ENCODE measurements at regions not wholly inside any gene's neighbourhood (a gene's known extent, or its start where the extent isn't known, plus 50 kb on each side); places are given as distances from the start of the nearest gene placed in this dataset.
"Not testable (repeated sequence)": the region's sequence is repeated elsewhere in the genome, so short reads cannot be mapped to it uniquely, and the experiment has no call there.

DNA sequence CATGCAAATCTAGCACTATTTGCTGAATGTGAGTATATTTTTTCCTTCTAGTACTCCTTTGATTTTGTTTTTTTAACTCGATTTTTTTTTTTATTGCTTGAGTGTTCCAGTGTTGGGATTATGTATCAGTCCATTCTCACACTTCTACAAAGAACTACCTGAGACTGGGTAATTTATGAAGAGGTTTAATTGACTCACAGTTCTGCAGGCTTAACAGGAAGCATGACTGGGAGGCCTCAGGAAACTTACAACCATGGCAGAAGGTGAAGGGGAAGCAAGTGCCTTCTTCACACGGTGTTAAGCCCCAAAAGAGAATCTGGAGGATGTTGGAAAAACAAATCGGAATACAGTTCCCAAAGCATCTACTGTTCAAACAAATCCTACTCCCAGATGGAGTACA is 69.1 kb downstream of the ZNF518B start:
- DNase-seq, result not testable (repeated sequence)

DNA sequence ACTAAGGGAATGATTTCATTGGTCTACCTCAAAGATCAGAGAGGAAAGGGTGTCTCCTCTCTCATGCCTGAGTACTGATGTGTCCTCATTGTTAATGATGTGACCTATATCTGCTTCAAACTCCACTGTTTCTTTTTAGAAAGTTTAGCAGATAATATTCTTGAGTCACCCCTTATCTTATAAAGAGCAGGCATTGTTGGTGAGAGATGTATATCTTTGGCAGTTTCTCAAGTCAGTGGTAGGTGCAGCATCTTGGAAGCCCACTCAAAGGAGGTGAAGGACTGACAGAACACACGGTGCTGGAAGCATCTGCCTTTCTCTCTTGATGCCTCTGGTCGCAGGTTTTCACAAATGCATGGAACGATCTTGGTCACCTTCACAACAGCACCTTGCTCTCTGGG is 71.2 kb downstream of the ZNF518B start:
- DNase-seq, result no peak

DNA sequence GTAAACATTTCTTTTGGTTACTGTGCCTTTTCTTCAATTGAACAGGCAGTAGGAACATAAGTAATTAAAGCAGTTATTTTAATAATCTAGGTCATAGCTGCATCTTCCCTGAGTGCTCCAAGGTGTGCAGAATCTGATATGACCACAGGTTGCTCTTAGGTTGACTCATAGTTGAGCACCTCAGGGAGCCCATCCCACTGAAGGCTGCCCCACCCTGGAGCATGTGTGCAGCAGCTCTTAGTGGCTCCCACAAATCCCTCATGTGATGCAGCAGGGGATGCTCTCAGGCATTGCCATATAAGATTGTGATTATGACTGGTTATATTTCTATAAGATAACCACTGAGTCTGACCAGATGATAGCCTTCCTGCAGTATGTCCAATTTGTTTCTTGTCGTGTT is 72.3 kb downstream of the ZNF518B start:
- DNase-seq, result no peak

DNA sequence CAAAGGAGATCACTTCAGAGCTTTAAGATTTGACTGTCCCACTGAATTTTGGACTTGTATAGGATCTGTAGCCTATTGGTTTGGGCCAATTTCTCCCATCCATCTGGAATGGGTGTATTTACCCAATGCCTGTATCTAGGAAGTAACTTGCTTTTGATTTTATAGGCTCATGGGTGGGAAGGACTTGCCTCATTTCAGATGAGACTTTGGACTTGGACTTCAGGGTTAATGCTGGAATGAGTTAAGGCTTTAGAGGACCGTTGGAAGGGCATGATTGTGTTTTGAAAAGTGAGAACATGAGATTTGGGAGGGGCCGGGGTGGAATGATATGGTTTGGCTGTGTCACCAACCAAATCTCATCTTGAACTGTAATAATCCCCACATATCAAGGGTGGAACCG is 73.8 kb downstream of the ZNF518B start:
- DNase-seq, result no peak

DNA sequence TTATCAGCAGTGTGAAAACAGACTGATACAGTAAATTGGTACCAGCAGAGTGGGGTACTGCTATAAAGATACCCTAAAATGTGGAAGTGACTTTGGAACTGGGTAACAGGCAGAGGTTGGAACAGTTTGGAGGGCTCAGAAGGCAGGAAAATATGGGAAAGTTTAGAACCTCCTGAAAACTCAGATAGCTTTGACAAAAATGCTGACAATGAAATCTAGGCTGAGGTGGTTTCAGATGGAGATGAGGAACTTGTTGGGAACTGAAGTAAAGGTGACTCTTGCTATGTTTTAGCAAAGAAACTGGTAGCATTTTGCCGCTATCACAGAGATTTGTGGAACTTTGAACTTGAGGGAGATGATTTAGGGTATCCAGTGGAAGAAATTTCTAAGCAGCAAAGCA is 75.1 kb downstream of the ZNF518B start:
- DNase-seq, result not testable (repeated sequence)

DNA sequence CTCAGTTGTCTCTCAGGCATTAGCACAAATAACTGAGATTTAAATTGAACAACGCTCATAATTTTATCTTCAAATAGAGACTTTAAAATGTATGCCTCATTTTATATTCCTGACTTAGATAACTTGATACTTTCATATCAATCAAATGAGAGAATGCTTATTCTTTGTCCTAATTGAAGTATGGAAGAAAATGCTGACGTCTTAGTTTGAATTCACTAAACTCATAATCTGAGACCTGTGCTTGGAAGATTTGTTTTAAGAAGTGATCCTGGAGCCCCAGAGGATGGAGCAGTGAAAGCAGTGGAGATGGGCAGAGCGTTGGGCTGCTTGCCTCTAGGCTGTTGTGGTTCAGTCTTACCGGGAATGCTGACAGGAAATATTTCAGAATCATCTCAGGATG is 76.1 kb downstream of the ZNF518B start:
- DNase-seq, result no peak

DNA sequence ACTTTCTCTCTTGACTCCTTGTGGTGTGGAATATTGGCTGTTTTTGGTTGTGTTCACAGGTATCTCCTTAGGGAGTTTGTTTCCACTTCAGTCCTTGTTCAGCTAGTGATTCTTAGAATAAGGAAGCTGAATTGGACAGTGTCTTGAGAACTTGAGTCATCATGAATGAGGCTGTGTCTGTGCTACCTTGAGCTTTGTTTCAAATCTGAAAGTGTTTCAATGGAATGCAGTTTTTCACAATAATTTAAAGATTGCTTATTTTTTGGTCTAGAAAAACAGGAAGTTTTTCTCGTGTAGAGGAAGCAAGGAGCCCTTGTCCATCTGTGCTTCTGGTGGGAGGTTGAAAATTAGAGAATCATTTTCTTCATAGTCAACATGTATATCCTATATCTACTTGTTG is 76.5 kb downstream of the ZNF518B start:
- DNase-seq, result no peak

DNA sequence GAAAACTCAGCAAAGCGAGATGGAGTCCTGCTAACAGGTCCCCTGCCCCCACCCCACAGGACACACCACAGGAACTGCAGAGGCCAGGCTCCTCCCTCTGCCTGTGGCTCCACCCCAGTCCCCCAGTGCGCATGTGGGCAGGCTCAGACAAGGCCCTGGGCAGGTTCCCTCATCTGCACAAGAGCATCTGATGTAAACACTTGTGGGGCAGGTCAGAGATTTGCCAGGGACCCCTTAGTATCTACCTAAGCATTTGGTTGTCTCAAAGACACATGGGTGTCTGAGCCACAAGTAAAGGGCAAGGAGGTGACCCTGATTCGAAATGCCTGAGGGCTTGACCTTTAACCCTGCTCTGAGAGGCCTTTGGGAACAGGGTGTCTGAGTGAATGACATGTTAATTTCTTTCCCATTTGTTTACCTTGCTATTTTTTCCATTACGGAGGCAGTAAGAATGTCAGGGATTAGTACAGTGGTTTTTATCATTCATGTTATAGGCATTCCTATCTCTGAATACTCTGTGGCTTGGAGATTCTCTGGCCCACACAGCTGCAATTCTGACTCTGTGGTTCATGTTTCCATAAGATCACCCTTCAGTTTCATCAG is 85.3 kb downstream of the ZNF518B start:
- DNase-seq, result no peak

DNA sequence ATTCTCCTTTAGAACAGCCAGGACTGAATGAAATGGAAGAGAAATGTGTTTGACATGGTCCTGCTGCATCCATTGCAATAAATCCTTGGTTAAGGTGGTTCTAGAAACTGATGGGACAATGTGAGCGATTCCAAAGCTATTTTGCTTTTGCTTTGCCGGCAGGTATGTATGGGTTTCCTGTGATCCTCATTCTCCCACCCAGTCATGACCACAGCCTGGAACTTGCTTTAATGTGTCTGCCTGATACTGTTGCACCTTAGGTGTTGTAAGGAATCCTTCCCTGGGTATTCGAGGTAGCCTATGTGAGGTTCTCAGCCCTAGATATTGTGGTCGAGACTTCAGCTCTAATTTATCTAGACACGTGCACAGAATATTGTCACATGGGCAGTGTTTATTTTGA is 86.1 kb downstream of the ZNF518B start:
- no peak for DNase-seq

DNA sequence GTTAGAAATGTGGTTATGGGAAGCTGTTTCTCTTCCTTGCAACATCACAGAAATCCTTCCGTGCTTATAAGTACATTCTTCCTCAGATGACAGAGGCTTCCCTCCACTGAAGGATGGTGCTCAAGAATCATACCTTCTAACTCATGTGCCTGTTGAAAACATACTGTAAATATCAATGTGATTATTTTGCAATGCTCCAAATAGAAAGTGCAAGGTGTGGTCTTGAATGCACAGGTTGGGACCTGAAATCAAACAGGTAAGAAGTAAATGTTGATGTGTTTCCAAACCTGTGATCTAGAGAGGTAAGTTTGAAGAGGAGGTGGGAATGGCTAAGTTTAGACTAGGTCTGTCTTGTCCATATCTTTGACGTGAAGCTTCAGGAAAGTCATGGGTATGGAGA is 87.7 kb downstream of the ZNF518B start:
- no peak for DNase-seq

DNA sequence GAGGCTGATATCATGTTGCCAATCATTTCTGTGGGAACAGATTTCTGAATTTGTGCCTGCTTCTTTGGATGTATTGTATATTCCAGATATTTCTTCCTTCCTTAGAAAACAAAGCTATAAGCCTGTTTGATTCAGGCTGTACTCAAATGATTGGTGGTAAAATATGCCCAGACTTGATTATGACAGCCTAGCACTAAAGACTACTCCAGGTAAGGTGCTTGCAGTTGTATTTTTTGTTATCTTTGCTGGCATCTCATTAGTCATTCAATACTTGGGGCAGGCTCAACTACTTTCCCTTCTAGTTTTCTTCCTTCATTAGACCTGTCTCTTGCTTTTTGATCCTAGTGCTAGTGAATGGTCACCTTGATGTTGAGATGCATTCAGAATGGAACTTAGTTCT is 90.6 kb downstream of the ZNF518B start:
- DNase-seq, result no peak

DNA sequence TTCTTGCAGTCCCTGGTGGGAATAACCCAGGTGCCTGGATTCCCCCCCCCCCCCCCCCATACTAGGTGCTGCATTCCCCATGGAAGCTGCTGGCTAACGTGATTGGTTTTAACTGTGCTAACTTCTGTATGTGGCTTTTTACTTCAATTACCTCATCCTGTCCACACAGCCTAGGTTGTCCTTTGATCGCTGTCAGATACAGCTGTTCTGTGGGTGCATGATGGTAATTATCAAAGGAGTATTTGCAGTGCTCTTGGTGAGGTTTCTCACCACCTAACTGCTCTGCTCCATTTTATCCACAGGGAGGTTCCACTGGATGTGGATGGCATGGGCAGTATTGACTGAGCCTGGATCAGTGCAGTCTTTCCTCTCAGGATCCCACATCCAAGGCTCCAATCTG is 93.0 kb downstream of the ZNF518B start:
- no peak for DNase-seq

DNA sequence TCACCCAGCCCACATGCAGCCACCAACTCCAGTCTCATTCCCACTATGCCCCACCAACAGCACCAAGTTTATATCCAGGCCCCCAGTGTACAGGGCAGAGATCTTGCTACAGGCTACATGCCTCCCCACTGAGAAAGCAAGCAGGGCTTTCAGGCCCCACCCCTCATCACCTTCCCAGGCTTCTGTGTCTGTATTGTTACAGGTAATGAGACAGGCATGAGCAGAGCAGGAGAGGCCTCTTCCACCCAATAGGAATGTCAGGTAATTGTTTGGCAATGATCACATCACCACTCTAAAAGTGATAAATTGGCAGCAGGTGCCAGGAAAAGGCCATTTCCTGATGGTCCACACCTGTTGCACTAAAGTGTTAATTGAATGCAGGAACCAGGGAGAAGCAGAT is 102.5 kb downstream of the ZNF518B start:
- no peak for DNase-seq

DNA sequence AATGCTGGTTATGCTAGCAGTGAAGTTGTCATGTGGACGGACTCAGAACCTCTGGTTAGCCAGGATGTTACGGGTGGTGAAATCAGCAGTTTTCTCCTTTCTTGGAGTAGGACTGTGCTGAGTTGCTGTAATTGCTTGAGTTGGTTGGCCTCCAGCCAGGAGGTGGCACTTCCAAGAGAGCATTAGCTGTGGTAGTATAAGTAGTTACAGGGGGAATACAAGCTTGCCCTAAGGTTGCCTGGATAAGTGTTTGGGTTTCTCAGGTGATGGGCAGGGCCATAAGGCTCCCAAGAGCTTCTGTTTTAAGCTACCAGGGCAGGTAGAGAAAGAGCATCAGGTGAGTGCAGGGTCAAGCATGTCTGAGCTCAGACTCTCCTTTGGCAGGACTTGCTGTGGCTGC is 103.0 kb downstream of the ZNF518B start:
- no peak for DNase-seq

DNA sequence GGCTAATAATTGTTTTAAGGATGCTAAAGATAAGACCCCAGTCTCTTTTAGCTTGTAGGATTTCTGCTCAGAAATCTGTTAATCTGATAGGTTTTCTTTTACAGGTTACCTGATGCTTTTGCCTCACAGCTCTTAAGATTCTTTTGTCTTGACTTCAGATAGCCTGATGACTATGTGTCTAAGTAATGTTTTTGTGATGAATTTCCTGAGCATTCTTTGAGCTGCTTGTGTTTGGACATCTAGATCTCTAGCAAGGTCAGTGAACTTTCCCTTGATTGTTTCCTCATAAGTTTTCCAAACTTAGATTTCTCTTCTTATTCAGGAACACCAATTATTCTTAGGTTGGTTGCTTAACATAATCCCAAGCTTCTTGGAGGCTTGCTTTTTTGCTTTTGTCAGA is 104.1 kb downstream of the ZNF518B start:
- no peak for DNase-seq

DNA sequence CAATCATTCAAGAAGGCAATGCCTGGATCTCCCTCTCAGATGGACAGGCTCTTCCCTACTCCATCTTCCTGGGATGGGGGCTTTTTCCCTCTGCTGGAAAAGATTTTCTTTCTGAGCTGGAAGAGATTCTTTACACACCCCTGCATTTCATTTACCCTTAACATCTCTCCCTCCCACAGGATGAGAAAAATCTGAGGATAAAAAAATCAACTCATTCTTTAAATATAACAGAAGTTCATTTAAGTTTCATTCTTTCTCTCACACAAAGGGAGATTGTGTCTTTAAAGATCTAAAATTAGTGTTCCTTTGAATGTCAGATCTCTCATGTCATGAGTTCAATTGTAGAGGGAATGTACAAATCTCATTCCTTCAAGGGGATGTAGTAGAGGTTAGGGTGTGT is 109.0 kb downstream of the ZNF518B start:
- DNase-seq, result no peak

DNA sequence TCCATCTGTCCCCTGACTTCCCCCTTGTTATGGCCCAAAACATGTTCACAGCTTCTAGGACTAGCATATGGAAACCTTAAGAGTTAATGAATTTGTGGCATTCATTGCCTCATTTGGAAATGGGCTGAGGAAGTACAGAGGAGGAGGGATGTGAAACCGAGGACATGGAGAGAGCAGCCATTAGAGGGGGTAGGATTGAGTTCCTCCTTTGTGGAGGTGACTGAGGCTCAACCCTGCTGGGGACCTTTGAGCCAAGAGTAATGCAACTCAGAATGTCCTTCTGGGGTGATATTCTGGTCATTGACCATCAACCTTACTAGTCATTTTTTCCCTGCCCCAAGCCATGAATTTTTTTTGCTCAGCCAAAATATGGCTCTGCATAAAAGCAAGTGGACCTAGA is 109.4 kb downstream of the ZNF518B start:
- DNase-seq, result no peak

DNA sequence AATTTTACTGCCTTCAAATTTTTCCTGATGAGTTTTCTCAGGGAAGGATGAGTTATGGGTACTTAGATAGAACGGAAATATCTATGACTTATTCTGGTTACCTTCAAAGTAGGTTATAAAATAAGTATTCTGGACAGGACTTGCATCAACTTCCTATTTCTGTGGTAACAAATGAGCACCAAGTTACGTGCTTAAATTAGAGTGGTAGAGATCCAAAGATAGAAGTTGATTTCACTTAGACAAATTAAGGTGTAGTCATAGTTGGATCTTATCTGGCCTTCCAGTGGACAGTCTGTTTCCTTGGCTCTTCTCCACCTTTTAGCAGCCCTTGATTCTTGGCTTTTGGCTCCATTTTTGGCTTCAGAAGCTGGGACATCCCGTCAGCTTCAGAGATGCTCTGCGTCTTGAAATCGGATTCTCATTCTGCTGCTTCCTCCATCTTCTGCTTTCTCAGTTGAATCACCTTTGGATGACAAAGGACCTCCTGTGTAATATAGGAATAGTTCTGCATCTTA is 109.9 kb downstream of the ZNF518B start:
- DNase-seq, result no peak

DNA sequence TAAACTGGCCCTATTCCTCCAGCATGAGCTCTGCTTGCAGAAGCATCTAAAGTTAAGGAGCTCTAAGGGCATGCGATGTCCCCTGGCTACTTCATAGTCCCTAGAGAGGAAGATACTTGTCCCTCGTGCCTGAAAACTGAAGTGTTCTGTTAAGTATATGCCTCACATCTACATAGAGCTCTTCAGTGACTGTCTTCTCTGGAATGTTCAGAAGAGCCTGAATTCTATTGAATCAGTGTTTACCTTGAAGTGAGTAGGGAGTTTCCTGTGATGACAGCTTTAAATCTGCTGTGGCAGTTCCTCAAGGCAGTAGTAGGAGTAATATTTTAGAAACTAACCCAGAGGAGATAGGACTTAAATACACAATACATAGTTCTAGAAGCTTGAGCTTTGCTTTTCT is 111.2 kb downstream of the ZNF518B start:
- DNase-seq, result no peak

DNA sequence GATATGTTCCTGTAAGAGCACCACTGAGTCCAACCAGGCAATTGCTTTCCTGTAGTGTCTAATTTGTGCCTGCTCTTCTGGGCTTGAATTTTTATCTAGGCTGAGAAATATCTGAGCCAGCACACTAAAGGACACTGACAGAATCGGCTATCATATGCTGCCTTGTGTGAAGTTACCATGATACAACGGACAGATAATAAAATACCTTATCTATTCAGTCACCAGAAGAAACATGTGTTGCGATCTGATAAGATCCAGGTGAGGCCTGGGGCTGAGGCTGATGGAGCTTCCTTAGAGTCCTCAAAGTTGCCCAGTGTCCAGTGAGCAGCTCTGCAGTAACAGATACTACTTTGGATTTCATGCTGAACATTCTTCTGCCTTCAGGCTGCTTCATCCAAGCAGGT is 111.8 kb downstream of the ZNF518B start:
- DNase-seq, result no peak

DNA sequence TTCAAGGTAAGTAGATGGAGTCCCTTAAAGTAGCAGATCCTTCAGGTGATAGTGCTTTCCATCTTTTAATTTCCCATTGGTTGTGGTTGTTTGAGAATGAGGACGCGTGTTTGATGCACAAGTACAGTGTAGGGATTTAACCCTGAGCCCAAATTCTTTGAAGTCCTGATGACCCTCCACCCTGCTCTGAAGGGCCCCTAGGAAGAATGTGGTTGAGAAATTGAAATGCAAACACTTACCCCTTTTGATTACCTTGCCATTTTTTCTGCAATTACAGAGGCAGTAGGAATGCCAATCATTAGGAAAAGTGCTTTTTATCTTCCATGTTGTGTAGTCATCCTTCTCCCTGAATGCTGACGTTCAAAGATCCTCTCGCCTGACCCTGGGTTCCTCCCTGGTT is 112.4 kb downstream of the ZNF518B start:
- no peak for DNase-seq

DNA sequence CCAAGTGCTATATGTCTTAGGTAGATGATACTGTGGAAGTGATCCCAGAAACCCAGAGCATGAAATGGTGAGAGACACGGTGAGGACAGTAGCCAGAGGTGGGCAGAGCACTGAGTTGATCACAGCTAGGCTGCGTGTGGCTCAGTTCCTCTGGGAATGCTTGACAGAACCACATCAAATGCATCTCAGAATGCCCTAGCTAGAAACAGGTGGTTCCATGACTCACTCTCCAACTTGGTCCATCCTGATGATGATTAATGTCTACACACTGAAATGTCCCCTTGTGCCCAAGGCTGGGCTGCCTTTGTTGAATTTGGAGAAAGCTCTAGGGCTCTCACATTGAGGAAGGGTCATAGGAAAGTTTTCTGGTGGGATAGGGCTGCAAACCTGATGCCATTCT is 113.6 kb downstream of the ZNF518B start:
- no peak for DNase-seq

DNA sequence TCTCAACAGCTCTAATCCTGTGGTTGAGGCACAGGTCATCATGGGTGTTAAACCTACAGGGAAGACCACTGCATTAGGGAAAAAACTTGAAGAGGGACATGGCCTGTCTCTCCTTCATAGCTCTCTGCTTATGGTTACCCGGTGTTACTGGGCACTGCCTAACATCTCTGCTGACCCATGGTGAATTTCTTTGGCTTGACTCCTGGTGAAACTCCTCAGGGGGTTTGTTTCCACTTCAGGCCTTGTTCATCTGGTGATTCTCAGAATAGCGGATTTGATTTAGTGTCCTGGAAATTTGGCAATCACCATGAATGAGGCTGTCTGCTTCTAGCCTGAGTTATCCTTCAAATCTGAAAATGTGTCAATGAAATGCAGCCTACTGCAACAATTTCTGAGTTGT is 114.4 kb downstream of the ZNF518B start:
- DNase-seq, result no peak

DNA sequence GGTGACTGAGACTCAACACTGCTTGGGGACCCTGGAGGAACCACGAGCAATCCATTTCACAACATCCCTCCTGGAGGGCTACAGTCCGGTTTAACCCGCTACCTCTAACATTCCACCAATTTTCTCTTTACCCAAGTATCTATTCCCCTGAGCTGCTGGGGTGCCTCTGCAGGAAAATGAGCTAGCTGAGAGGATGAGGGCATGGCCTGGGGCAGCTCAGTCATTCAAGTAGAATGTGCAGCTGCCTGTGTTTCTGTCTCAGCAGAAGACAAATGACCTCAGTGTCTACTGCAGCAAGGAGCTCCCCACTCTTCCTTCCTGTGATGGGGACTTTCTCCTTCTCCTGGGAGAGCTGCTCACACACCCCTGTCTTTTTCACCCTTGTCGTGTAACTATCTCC is 120.8 kb downstream of the ZNF518B start:
- DNase-seq, result no peak

DNA sequence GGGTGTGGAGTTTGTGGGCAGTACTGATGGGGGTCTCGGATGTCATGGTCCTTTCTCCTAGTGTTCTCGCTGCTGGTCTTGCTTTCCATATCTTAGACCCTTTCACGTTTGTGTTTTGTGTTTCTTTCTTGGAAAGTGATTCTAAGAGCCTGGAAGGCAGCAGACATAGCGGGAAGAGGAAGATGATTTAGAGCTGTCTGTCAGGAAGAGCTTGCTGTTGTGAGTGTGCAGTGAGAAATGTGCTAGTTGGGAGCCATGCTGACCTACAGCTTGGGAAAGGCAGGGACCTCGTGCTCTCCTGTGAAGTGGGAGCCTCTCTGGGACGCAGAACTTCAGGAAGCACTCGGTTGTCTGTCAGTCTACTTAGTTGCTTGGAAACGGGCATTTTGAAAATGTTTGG is 122.2 kb downstream of the ZNF518B start:
- no peak for DNase-seq
